Endothelial cell of umbilical vein (primary cell): ENCODE measurements at regions not wholly inside any gene's neighbourhood (a gene's known extent, or its start where the extent isn't known, plus 50 kb on each side); places are given as distances from the start of the nearest gene placed in this dataset.

Experiments
- BruUV-seq: library from RNA; stranded (reverse); fragments of 400-500 nt; replicated peaks from 2 replicates; lab custom pipeline; 2021; lab: Mats Ljungman, UMichigan
- CTCF ChIA-PET: fragments of 300-600, 350-600 bp; sonication (Branson Sonifier 250); formaldehyde crosslinking; loops from one replicate; lab custom pipeline; 2021; ENCODE audit warnings: antibody characterized with exemption, inconsistent platforms; lab: Charles Lee
- POLR2A ChIA-PET: fragments of 300-600, 350-600 bp; sonication (Branson Sonifier 250); formaldehyde crosslinking; loops from one replicate; lab custom pipeline; 2021; ENCODE audit warnings: antibody characterized with exemption, inconsistent platforms; lab: Charles Lee
- DNase-seq: peaks from one replicate; pipeline ENCODE4 v3.0.0-alpha.2; 2011; ENCODE audit warnings: low read depth, low spot score
- FAIRE-seq: peaks from 2 replicates; lab custom pipeline; 2011; peaks lifted over from hg19 to GRCh38; lab: Jason Lieb, UNC
- H2AFZ ChIP-seq: 2 replicates; pipeline ENCODE4 v1.6.0; 2012; ENCODE audit warnings: low read depth, low read length, control low read depth, inconsistent platforms
- H3K27ac ChIP-seq: 2 replicates; pipeline ENCODE4 v1.5.1; 2011; ENCODE audit warnings: low read depth, mild to moderate bottlenecking, control low read depth, low read length, moderate library complexity; ENCODE audit not compliant: insufficient read depth
- H3K27me3 ChIP-seq, 2 experiments: 2 replicates each; pipeline versions ENCODE4 v1.6.0 to v1.6.1; 2011; ENCODE audit warnings: low read length in 2 of 2, mixed read lengths in 1 of 2; ENCODE audit not compliant: control insufficient read depth in 2 of 2, insufficient read depth in 2 of 2
- H3K36me3 ChIP-seq, 2 experiments: 2 replicates in 1 of 2; 3 replicates in 1 of 2; pipeline ENCODE4 v1.5.1; 2011; ENCODE audit warnings: low read length in 2 of 2, mild to moderate bottlenecking in 1 of 2, moderate library complexity in 1 of 2; ENCODE audit not compliant: control insufficient read depth in 2 of 2, insufficient read depth in 2 of 2; ENCODE audit errors: extremely low read depth in 1 of 2
- H3K4me1 ChIP-seq: 3 replicates; pipeline ENCODE4 v1.5.1; 2011; ENCODE audit warnings: mild to moderate bottlenecking, low read length; ENCODE audit not compliant: control insufficient read depth, insufficient read depth; ENCODE audit errors: extremely low read depth
- H3K4me2 ChIP-seq: 2 replicates; pipeline ENCODE4 v1.6.1; 2011; ENCODE audit warnings: low read length, control low read depth, mixed read lengths; ENCODE audit not compliant: insufficient read depth
- H3K4me3 ChIP-seq, 3 experiments: fragments of 200-600 bp in 1 of 3; sonication (generic), shearing (Covaris generic) in 1 of 3; replicated peaks in 1 of 3; 2 replicates each; pipeline ENCODE4 v1.5.1; 2011 to 2016; ENCODE audit warnings: control low read depth in 3 of 3, low read length in 3 of 3, mild to moderate bottlenecking in 2 of 3, inconsistent platforms in 1 of 3, low read depth in 1 of 3, moderate library complexity in 1 of 3; ENCODE audit not compliant: insufficient read depth in 1 of 3
- H3K79me2 ChIP-seq: 2 replicates; pipeline ENCODE4 v1.6.0; 2012; ENCODE audit warnings: low read length, inconsistent platforms; ENCODE audit not compliant: control insufficient read depth, insufficient read depth
- H3K9ac ChIP-seq: replicated peaks from 2 replicates; pipeline ENCODE3; 2011; ENCODE audit warnings: low read length, control low read depth; ENCODE audit not compliant: insufficient read depth; ENCODE audit errors: extremely low read depth
- H3K9me1 ChIP-seq: replicated peaks from 3 replicates; pipeline ENCODE4 v1.6.0; 2011; ENCODE audit warnings: mild to moderate bottlenecking, low read length; ENCODE audit not compliant: control insufficient read depth, insufficient read depth; ENCODE audit errors: extremely low read depth
- H3K9me3 ChIP-seq: replicated peaks from 2 replicates; pipeline ENCODE4 v1.5.1; 2012; ENCODE audit warnings: low read length, inconsistent platforms; ENCODE audit not compliant: control insufficient read depth, insufficient read depth
- H4K20me1 ChIP-seq: replicated peaks from 2 replicates; pipeline ENCODE3; 2011; ENCODE audit warnings: mild to moderate bottlenecking, low read length; ENCODE audit not compliant: control insufficient read depth, insufficient read depth; ENCODE audit errors: extremely low read depth
- FOS ChIP-seq: IDR thresholded peaks from 2 replicates; pipeline ENCODE4 v1.6.1; 2011; ENCODE audit warnings: mild to moderate bottlenecking, low read length, moderate library complexity, borderline replicate concordance; ENCODE audit not compliant: insufficient read depth
- GATA2 ChIP-seq: IDR thresholded peaks from 2 replicates; pipeline ENCODE4 v1.7.0; 2011; ENCODE audit warnings: low read depth, mild to moderate bottlenecking, moderate library complexity, mixed read lengths, low read length; ENCODE audit not compliant: insufficient read length, insufficient read depth
- JUN ChIP-seq: IDR thresholded peaks from 2 replicates; pipeline ENCODE4 v1.6.1; 2011; ENCODE audit warnings: borderline replicate concordance, low read depth; ENCODE audit not compliant: insufficient read length, insufficient read depth
- dilution Hi-C: fragments of 300-500 bp; cut with MboI; formaldehyde crosslinking; loops from one replicate; pipeline ENCODE4 v1.15.0; 2019; ENCODE audit warnings: low sequenced_read_pairs; ENCODE audit not compliant: extremely low pct_ligation_motif_present
- intact Hi-C: fragments of 100-400 bp; cut with micrococcal nuclease; formaldehyde crosslinking; loops from one replicate; pipeline ENCODE4 v1.10.0; 2022
- TF ChIP-seq, protein P1 (sequence below), 2 donors: IDR thresholded peaks; 1 replicate in 1 of 2; 2 replicates in 1 of 2; pipeline ENCODE4 v1.5.1; 2011; ENCODE audit warnings: low read length in 2 of 2, mild to moderate bottlenecking in 2 of 2, moderate library complexity in 2 of 2, control low read depth in 1 of 2, inconsistent platforms in 1 of 2, low read depth in 1 of 2; ENCODE audit not compliant: insufficient read depth in 1 of 2; ENCODE audit errors: extremely low read depth in 1 of 2

DNA sequence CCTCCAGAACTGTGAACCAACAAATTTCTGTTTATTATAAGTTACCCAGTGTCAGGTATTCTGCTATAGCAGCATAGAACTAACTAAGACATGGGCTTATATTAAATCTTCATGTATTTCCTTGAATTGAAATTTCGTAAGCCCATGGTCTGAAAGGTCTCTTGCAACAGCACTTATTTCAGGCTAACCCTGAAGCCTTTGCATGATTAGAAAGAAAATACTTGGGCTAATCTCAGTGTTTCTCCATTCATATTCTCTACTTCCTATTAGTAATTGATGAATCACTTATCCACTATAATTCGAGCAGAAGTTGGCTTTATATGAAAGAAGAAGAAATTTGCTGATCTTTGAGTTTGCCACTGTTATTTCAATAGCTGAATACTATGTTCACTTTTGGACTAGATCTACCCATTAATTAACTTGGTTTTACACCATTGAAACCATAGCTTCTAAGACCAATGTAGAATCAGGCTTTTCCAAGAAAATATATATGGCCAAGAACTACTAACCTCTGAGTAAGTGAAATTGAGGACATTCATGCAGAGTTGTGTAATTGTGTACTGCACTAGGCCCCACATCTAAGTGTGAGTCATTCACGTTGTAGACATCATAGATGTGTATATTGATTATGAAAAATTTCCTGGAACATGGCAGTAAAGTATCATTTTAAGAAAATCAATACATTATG lies 731.6 kb downstream of the SOCS6 start:
- no peaks in the 10 kb centered on the region for H3K79me2 ChIP-seq
- H3K4me2 ChIP-seq: peak overlapping the region; percentile 83
- H3K9ac ChIP-seq: no peak overlapping the region
- DNase-seq (peak; percentile 62), FAIRE-seq (peak; percentile 46)
- no peaks in the 10 kb centered on the region for H3K27me3 ChIP-seq
- BruUV-seq: no TSS peak
- no peaks in the 10 kb centered on the region for H3K9me1 ChIP-seq
- ChIA-PET CTCF (interaction anchor here (1.3 kb wide), 2 partner anchors 16 to 38 kb away, joined by 3 to 4 read pairs; no protein-coding TSS in a partner anchor), POLR2A (no interaction called here)
- no peak for TF ChIP-seq GATA2
- TF ChIP-seq JUN: peak; percentile 20
- TF ChIP-seq FOS: peak; percentile 73
- TF ChIP-seq, protein P1, sequence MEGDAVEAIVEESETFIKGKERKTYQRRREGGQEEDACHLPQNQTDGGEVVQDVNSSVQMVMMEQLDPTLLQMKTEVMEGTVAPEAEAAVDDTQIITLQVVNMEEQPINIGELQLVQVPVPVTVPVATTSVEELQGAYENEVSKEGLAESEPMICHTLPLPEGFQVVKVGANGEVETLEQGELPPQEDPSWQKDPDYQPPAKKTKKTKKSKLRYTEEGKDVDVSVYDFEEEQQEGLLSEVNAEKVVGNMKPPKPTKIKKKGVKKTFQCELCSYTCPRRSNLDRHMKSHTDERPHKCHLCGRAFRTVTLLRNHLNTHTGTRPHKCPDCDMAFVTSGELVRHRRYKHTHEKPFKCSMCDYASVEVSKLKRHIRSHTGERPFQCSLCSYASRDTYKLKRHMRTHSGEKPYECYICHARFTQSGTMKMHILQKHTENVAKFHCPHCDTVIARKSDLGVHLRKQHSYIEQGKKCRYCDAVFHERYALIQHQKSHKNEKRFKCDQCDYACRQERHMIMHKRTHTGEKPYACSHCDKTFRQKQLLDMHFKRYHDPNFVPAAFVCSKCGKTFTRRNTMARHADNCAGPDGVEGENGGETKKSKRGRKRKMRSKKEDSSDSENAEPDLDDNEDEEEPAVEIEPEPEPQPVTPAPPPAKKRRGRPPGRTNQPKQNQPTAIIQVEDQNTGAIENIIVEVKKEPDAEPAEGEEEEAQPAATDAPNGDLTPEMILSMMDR (IDR thresholded peaks at IDR 0.05; ENCODE audit: extremely low read depth in 1 of 2, insufficient read depth in 1 of 2, low read depth in 1 of 2, low read length in 2 of 2): no peak
- no peaks in the 10 kb centered on the region for H4K20me1 ChIP-seq
- H3K4me3 ChIP-seq: no peak overlapping the region
- dilution Hi-C loops: no loop called here
- H3K27ac ChIP-seq: peak overlapping the region; percentile 50
- H3K36me3 ChIP-seq: no peaks in the 10 kb centered on the region
- peak overlapping the region; percentile 13 for H2AFZ ChIP-seq
- intact Hi-C loops: no loop called here
- H3K4me1 ChIP-seq: peaks cover 52% of the 10 kb centered on the region
- H3K9me3 ChIP-seq: no peaks in the 10 kb centered on the region
